Kidney capillary endothelial cell (primary cell): ENCODE measurements at regions not wholly inside any gene's neighbourhood (a gene's known extent, or its start where the extent isn't known, plus 50 kb on each side); places are given as distances from the start of the nearest gene placed in this dataset.
"Not testable (repeated sequence)": the region's sequence is repeated elsewhere in the genome, so short reads cannot be mapped to it uniquely, and the experiment has no call there.

Source experiments
- DNase-seq: peaks from one replicate; pipeline ENCODE4 v3.0.0-alpha.2; 2018; ENCODE audit warnings: low spot score

DNA sequence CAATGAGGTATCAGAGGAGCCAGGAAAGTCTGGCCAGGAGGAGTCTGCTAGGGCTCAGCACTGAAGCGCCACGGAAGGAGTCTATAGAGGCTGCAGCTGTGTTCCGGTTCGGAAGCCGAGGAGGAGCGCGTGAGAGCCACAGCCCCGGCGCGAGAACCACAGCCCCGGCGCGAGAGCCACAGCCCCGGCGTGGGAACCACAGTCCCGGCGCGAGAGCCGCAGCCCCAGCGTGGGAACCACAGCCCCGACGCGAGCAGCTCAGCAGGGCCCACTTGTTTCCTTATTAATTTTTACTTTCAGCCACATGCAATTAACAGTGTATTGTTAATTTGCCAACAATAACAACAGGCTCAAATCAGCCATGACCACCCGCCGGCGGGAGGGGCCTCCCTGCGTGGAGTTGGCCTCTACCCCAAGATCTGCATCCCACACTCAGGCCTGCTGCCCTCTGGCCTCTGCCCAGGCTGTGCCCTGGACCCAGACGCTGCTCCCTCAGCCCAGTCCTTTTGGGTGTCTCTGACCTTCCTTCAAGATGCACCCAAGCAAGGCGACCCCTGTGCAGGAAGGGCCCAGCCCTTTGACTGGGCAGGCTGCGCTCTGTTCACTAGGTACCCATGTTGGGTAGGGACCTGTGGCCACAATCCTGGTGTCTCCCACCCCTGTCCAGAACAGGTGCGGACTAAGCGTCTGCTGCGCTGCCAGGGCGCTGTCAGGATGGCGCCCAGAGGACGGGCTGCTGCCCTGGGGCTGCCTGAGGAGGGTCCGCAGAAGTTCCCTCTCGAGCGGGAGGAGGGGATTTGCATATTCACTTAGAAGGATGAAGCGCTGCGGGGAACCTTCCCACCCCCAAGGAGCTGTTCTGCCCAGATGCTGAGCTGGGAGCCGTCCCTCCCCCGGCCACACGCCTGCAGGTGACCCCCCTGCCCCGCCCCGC, 113.8 kb downstream of the ADRA2C start:
- no peak for DNase-seq

DNA sequence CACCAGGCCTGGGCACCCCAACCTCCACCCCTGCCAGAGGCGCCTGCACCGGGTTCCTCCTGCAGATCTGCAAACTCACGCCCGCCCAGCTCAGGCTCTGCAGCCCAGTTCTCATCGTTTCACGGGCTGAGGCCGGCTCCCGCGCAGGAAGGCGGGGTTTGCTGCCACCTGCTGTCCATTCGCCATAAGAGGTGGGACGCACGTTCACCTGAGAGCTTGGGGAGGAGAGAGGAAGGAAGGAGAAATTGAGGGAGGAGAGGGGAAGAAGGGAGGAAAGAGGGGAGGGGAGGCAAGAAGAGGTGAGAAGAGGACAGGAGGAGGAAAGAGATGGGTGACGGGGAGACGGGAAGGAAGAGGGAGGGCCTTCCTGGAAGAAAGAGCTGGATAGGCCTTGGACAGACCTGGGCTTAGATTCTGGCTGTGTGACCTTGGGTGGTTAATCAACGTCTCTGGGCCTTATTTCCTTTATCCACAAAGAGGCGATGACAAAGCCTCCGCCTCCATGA, 114.5 kb downstream of the ADRA2C start:
- DNase-seq = peak; percentile 60

DNA sequence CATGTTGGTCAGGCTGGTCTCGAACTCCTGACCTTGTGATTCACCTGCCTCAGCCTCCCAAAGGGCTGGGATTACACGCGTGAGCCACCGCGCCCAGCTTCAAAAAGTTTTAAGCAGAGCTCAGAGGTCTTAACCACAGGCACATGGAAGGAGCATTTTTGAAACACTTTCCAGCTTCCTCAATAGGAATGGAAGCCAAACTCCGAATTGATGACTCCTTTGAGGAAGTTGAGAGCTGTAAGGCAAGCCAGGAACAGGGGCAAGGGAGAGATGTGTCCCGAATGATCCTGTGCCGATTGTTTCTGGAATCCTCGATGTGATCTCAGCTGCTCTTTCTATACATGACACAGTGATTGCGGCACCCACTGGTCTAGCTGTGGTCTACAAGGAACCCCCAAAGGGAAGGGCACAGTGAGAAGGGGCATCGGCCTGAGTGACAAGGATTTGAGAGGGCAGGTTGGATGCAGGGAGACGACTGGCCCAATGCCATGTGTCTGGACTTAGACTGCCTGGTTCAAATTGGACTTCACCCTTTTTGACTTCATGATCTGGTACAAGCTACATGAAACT, 116.2 kb downstream of the ADRA2C start:
- DNase-seq = not testable (repeated sequence)

DNA sequence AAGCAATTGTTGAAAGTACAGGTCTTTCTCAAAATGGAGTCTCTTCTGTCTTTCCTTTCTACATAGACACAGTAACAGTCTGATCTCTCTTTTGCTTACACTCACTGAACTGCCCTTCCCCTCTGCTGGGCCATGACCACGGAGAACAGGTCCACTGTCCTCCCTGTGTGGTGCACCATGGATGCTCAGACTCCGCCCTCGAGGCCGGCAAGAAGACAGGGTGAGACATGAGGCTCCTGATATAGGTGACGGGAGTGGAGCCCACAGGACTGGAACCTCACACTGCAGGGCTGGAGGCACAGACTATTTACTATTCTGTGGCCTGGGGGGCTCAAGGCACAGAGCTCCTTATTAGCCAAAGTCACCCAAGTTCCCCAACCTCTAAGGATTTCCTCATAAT, 118.1 kb downstream of the ADRA2C start:
- DNase-seq = not testable (repeated sequence)

DNA sequence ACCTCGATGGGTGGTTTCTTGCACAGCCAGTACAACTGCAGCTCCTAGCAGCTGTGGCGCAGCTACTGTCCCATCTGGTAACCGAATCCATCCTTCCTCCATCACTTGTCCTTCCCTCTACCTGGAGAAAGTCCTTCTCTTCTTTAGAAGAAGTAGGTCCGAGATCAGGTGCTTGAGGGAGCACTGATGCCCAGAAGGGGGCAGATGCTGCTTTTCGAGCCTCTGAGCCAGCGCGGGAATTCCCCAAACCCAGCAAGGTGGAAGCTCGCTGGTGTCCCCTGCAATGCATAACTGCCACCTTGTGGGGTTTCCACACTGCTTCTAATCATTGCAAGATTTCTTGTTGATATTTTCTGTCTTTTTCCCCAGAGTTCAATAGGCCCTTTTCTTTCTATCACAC, 127.4 kb downstream of the ADRA2C start:
- DNase-seq = not testable (repeated sequence)

DNA sequence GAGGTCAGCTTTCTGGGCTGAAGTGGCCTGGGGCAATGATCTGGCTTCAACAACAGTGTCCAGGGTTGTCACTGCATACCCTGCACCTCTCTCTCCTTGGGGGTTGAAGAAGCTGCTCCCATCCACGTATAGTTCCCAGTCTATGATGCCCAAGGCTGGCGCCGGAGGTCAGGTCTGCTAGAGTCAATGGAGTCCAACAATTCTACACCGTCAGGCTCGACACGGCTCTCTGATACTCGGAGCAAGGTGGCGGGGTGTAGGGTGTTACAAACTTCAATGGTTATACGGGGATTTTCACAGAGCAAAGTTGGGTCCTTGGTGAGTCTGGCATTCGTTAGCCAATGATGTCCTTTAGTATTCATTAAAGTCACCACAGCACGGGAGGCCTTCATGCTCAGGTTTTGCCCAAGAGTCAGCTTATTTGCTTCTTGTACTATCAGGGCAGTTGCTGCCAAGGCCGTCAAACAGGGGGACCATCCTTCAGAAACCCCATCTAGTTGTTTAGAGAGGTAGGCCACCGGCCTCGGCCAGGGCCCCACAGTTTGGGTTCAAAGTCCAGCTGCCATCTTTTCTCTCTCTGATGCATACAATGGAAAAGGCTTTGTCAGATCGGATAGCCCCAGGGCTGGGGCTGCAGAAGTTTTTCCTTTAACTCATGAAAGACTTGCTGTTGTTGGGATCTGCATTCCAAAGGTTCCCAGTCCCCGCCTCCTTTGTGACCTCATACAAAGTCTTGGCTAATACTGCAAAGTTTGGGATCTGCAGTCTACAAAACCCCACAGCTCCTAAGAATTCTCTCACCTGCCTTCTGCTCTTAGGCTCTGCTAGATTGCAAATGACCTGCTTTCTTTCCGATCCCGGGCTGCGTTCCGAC, 128.1 kb downstream of the ADRA2C start:
- not testable (repeated sequence) for DNase-seq

DNA sequence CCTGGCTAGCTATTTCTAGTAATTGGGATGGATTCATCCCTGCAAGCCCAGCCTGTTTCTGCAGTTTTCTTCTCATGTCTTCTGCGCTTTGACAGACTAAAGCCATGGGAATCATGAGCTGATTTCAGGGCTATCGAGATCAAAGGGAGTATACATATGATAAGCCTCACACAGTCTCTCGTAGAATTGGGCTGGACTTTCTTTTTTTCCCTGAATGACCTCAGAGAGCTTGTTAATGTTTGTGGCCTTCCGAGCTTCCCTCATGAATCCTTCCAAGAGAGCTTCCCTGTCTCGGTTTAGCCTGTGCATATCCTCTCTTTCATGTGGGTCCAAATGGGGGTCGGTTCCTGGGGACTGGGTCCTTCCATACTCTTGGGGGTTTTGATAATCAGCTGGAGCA, 130.3 kb downstream of the ADRA2C start:
- DNase-seq = no peak

DNA sequence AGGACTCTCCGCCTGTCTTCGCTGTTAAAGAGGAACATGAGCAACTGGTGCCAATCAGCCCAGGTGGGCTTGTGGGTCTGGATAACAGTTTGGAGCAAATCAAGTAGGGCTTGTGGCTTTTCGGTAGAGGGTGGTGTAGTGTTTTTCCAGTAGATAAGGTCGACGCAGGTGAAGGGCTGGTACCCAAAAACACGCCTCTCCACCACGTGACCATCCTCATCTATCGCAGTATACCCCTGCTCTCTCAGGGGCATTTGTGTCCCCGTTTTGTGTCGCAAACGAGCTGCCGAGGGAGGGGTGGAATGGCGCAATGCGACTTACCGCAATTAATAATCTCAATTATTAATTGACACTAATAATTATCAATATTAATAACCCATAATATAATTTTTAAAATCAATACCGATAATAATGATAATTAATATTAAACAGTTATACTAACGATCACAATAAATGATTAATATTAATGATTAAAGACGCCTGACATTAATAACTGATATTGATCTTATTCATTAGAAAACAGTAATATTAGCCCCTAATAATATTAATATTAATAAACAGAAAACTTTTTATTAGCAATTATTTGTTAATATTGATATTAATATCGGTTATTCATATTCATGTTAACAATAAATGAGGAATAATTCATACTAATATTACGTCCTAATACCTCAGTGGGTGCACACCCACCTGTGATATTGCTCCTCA, 130.8 kb downstream of the ADRA2C start:
- DNase-seq = not testable (repeated sequence)

DNA sequence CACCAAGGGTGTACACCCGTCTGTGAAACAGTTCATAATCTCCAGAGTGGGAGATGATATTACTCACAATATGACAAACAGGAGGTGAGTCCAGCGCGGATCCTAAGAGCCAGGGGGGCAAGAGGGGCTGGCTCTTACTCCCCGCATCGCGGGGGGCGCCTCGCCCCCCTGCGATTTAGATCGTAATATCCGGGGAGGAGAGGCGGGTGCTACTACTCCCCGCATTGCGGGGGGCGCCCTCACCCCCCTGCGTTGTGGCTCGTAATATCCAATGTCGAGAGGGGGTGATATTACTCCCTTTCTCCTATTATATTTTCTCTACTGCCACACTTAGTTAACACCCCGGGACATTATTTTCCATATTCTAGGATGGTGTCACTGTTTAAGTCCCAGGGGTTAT, 131.9 kb downstream of the ADRA2C start:
- DNase-seq = no peak

DNA sequence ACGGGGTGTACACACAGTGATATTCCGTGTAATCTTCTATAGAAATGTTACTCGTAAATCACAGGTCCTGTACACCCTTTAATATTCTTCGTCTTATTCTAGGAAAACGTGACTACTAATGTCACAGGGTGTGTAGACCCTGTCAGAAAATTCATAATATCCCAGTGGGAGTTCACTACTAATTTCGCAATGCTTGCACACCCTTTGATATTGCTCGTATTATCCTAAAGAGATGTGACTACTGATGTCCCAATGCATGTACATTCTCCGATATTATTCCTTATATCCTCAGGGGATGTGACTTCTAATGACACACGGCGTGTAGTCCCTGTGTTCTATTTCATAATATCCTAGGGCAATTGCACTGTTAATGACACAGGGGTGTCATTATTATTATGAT, 132.7 kb downstream of the ADRA2C start:
- DNase-seq = not testable (repeated sequence)

DNA sequence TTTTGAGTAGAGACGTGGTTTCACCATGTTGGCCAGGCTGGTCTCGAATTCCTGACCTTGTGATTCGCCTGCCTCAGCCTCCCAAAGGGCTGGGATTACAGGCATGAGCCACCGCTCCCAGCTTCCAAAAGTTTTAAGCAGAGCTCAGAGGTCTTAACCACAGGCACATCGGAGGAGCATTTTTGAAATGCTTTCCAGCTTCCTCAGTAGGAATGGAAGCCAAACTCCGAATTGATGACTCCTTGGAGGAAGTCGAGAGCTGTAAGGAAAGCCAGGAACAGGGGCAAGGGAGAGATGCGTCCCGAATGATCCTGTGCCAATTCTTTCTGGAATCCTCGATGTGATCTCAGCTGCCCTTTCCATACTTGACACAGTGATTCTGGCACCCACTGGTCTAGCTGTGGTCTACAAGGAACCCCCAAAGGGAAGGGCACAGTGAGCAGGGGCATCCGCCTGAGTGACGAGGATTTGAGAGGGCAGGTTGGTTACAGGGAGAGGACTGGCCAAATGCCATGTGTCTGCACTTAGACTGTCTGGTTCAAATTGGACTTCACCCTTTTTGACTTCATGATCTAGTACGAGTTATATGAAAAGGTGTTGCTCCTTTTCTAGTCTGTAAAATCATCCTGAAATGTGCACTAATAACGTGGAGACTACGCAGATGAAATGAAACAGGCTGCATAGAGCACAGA, 138.2 kb downstream of the ADRA2C start:
- not testable (repeated sequence) for DNase-seq

DNA sequence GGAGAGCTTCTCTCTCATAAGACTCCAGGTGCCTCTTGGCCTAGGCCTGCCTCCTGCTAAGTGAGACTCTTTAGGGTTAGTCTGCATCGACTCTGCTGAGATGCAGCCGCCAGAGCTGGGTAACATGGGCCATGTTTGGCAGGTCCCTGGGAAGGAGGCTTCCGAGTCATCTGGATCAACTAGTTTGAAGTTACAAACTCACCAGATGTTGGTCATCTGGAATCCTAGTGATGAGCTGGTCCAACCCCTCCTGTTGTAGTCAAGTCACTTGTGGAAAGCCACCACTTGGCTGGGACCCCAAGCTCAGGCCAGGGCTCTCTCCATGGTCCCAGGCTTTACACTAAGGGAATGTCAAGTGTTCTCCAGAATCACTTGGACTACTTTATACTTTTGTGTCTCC, 143.4 kb downstream of the ADRA2C start:
- DNase-seq = not testable (repeated sequence)

DNA sequence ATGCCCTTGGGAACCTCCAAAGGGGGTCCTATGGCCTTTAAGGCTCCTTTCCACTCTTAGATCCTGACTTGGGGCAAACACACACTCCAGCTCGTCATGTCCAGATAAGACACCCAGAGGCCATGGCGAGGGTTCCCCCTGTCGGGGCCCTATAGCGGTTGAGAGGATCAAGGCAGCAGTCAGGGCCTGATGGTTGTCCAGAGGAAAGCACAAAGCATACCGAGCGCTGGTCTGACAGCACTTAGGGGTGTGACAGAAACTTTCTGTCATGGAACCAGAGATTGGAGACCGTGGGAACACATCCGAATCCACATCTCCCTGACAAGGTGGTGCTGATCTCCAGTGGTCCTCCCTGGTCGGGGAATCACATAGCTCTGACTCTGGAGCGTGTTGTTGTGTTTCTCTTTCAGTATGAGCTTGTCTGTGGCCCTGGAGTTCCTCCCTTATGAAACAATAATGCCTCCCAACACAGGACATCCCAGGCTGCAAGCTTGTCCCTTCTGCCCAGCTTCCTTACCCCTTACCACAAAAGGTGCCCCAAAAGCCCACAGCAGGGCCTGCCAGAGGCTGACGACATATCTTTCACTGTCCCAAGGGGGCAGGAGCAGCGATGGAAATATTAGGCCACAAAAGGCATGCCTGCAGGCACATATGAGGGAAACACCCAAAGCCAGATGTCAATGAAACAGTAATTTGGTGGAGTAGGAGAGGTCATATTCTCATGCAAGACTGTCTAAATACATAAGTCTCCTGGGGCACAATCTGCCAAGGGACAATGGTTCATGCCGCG, 144.2 kb downstream of the ADRA2C start:
- DNase-seq = not testable (repeated sequence)

DNA sequence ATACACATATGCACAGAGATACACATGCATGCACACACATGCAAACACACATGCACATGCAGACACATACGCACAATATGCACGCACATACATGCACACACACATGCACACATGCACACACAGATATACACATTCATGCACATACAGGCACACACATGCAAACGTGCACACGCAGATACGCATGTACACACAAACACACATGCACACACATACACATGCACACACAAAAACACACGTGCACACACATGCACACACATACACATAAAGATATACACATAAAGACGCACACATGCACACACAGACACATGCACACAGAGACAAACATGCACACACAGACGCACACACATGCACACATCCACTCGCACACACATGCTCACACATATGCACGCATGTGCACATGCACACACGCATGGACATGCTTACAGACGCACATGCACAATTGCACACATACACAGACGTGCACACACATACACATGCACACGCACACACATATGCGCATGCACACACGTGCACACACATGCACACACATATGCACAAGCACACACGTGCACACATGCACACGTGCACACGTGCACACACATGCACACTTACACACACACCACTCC, 145.2 kb downstream of the ADRA2C start:
- no peak for DNase-seq

DNA sequence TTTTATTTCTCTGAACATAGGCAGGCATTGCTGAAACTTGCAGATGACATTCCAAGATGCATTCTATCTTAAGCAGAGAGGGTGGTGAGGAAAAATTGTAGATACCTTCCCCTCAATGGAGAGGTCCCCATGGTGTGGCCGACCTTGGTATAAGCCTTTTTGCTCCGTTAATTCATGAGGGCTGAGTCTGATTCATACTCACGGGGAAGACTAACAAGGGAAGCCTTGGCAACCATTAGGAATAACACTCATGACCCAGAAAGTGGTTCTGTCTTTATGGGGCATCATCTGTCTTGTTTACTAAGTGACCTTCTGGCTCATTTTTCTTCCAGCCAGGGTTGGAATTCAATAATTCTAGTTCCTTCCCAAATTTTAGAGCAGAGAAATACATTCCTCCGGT, 148.3 kb downstream of the ADRA2C start:
- not testable (repeated sequence) for DNase-seq

DNA sequence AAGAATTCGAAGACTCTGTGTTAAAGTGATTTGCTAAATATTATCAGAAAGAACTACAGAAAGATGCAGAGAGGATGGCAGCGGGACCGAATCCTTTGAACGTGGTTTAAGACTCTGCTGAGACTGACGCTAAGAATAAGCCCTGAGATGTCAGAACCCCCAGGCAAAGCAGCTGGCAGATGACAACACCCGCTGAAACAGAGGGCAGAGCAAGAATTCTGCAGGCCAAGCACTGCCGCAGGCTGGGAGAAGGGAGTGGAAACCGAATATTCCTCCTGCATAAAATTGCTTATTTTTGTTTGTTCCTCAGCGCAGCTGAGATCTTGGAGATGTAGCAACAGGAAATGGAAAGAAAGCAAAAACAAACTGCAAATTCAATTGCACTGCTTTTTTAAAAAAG, 153.3 kb downstream of the ADRA2C start:
- not testable (repeated sequence) for DNase-seq

DNA sequence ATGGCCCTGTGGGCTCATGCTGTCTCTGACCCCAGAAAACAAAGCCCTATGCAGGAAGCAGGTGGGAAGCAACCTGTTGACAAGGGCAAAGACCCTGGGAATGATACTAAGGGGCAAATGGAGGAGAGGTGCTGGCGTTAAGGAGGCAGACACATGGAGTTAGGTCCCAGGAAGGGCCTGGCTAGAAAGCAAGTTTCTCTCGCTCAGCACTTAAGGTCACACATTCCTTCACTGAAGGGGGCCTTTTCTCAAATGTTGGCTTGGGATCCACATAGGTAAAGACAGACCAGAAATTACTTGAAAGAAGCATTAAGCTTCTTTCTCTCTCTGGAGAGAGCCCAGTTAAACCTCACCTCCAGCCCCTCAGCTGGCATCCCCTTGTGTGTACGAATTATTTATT, 155.7 kb downstream of the ADRA2C start:
- DNase-seq = not testable (repeated sequence)

DNA sequence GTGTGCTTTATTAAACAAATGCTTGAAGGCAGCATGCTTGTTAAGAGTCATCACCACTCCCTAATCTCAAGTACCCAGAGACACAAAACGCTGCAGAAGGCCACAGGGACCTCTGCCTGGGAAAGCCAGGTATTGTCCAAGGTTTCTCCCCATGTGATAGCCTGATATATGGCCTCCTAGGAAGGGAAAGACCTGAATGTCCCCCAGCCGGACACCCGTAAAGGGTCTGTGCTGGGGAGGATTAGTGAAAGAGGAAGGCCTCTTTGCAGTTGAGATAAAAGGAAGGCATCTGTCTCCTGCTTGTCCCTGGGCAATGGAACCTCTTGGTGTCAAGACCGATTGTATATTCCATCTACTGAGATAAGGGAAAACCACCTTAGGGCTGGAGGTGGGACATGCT, 159.7 kb downstream of the ADRA2C start:
- DNase-seq = not testable (repeated sequence)

DNA sequence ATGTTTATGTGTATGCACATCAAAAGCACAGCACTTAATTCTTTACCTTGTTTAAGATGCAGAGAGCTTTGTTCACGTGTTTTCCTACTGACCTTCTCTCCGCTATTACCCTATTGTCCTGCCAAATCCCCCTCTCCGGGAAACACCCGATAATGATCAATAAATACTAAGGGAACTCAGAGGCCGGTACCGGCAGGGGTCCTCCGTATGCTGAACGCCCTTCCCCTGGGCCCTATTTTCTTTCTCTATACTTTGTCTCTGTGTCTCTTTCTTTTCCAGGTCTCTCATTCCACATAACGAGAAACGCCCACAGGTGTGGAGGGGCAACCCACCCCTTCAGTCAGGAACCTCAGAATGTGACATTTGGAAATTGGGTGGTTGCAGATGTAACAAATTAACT, 160.1 kb downstream of the ADRA2C start:
- DNase-seq = not testable (repeated sequence)
